ENCODE measurements at regions not wholly inside any gene's neighbourhood (a gene's known extent, or its start where the extent isn't known, plus 50 kb on each side); places are given as distances from the start of the nearest gene placed in this dataset.

GRCh38 chrX:94977986-94978385 is 1304.0 kb downstream of the FAM133A start:
- TF ChIP-seq CTCF (conservative IDR thresholded peaks at IDR 0.05; ENCODE audit: low read depth, low read length) (no peak), EZH2 (IDR thresholded peaks at IDR 0.05; ENCODE audit: low read length, unreplicated experiment) (no peak)
